Liver (tissue), 8 donors: ENCODE measurements at regions not wholly inside any gene's neighbourhood (a gene's known extent, or its start where the extent isn't known, plus 50 kb on each side); places are given as distances from the start of the nearest gene placed in this dataset.

ENCODE experiments used
- DNase-seq: peaks from one replicate; pipeline ENCODE4 v3.0.0-alpha.2; 2017; ENCODE audit warnings: low spot score
- H3K27ac ChIP-seq, 2 donors: one replicate each; pipeline ENCODE4 v1.7.0; 2013; ENCODE audit warnings: inconsistent platforms in 2 of 2, low read length in 2 of 2, control low read depth in 1 of 2, low read depth in 1 of 2, mild to moderate bottlenecking in 1 of 2
- H3K27me3 ChIP-seq, 4 donors: one replicate each; pipeline versions ENCODE4 v1.6.1 to v1.7.0; 2013; ENCODE audit warnings: low read length in 3 of 4, inconsistent platforms in 1 of 4, mild to moderate bottlenecking in 1 of 4, moderate library complexity in 1 of 4; ENCODE audit not compliant: control insufficient read depth in 4 of 4, insufficient read depth in 4 of 4
- H3K36me3 ChIP-seq, 4 donors: one replicate each; pipeline versions ENCODE4 v1.6.1 to v1.7.0; 2013; ENCODE audit warnings: low read length in 3 of 4, mild to moderate bottlenecking in 3 of 4, low read depth in 1 of 4, moderate library complexity in 1 of 4; ENCODE audit not compliant: control insufficient read depth in 4 of 4, insufficient read depth in 3 of 4
- H3K4me1 ChIP-seq, 4 donors: one replicate each; pipeline versions ENCODE4 v1.6.1 to v1.7.0; 2013; ENCODE audit warnings: low read length in 3 of 4, mild to moderate bottlenecking in 3 of 4, moderate library complexity in 1 of 4; ENCODE audit not compliant: control insufficient read depth in 4 of 4, insufficient read depth in 4 of 4
- H3K4me3 ChIP-seq, 3 donors: one replicate each; pipeline versions ENCODE4 v1.6.1 to v1.7.0; 2013; ENCODE audit warnings: low read length in 3 of 3, control low read depth in 1 of 3, low read depth in 1 of 3, mild to moderate bottlenecking in 1 of 3
- H3K9ac ChIP-seq, 2 donors: one replicate each; pipeline ENCODE4 v1.7.0; 2013; ENCODE audit warnings: low read length in 2 of 2, mild to moderate bottlenecking in 2 of 2, moderate library complexity in 2 of 2, control low read depth in 1 of 2, low read depth in 1 of 2
- H3K9me3 ChIP-seq, 4 donors: one replicate each; pipeline versions ENCODE4 v1.6.1 to v1.7.0; 2013; ENCODE audit warnings: low read length in 3 of 4; ENCODE audit not compliant: control insufficient read depth in 4 of 4
- EGR1 ChIP-seq, 2 donors: IDR thresholded peaks; 2 replicates each; pipeline ENCODE4 v1.6.1; 2016 to 2018; ENCODE audit warnings: antibody characterized with exemption in 2 of 2, low read depth in 2 of 2
- FOXA1 ChIP-seq: IDR thresholded peaks from 2 replicates; pipeline ENCODE4 v1.6.1; 2016; ENCODE audit warnings: antibody characterized with exemption
- FOXA2 ChIP-seq: IDR thresholded peaks from 2 replicates; pipeline ENCODE4 v1.6.1; 2016; ENCODE audit warnings: antibody characterized with exemption
- GABPA ChIP-seq, 2 donors: IDR thresholded peaks in 1 of 2; conservative IDR thresholded peaks in 1 of 2; 2 replicates each; pipeline ENCODE4 v1.6.1; 2016; ENCODE audit warnings: antibody characterized with exemption in 2 of 2, mild to moderate bottlenecking in 1 of 2, moderate library complexity in 1 of 2
- HNF4A ChIP-seq, 2 donors: conservative IDR thresholded peaks; 2 replicates each; pipeline ENCODE4 v1.6.1; 2016; ENCODE audit warnings: antibody characterized with exemption in 2 of 2, mild to moderate bottlenecking in 2 of 2
- HNF4G ChIP-seq: IDR thresholded peaks from 2 replicates; pipeline ENCODE4 v1.6.1; 2016; ENCODE audit warnings: antibody characterized with exemption
- JUND ChIP-seq, 2 donors: IDR thresholded peaks; 2 replicates each; pipeline ENCODE4 v1.6.1; 2016; ENCODE audit warnings: antibody characterized with exemption in 2 of 2
- MAX ChIP-seq: IDR thresholded peaks from 2 replicates; pipeline ENCODE4 v1.6.1; 2016; ENCODE audit warnings: antibody characterized with exemption
- NR2F2 ChIP-seq: IDR thresholded peaks from 2 replicates; pipeline ENCODE4 v1.6.1; 2016; ENCODE audit warnings: antibody characterized with exemption
- RAD21 ChIP-seq, 2 donors: IDR thresholded peaks; 2 replicates each; pipeline ENCODE4 v1.6.1; 2016; ENCODE audit warnings: antibody characterized with exemption in 2 of 2, mild to moderate bottlenecking in 2 of 2
- RXRA ChIP-seq, 2 donors: IDR thresholded peaks; 2 replicates each; pipeline ENCODE4 v1.6.1; 2017 to 2018; ENCODE audit warnings: antibody characterized with exemption in 2 of 2, mild to moderate bottlenecking in 1 of 2
- SP1 ChIP-seq: IDR thresholded peaks from 2 replicates; pipeline ENCODE4 v1.6.1; 2018; ENCODE audit warnings: antibody characterized with exemption, mild to moderate bottlenecking
- TAF1 ChIP-seq: conservative IDR thresholded peaks from 2 replicates; pipeline ENCODE4 v1.6.1; 2016; ENCODE audit warnings: antibody characterized with exemption, mild to moderate bottlenecking
- YY1 ChIP-seq: IDR thresholded peaks from 2 replicates; pipeline ENCODE4 v1.6.1; 2016; ENCODE audit warnings: antibody characterized with exemption, mild to moderate bottlenecking
- ZBTB33 ChIP-seq: IDR thresholded peaks from 2 replicates; pipeline ENCODE4 v1.6.1; 2016; ENCODE audit warnings: antibody characterized with exemption
- WGBS: extraction: QIAGEN DNeasy Blood & Tissue Kit; methylation state at CpG from one replicate; pipeline ENCODE4 v1.1.7; 2013; 5-methylcytosine and 5-hydroxymethylcytosine counted together
- TF ChIP-seq, protein P1 (sequence below): fragments of 150-350 bp; IDR thresholded peaks from 2 replicates; pipeline ENCODE4 v1.5.1; 2017; ENCODE audit warnings: improper control_type of control experiment, low read depth, low read length; ENCODE audit not compliant: missing input control
- TF ChIP-seq, protein P2 (sequence below): IDR thresholded peaks from 2 replicates; pipeline ENCODE4 v1.6.1; 2016; ENCODE audit warnings: antibody characterized with exemption, mild to moderate bottlenecking
- TF ChIP-seq, protein P3 (sequence below): IDR thresholded peaks from 2 replicates; pipeline ENCODE4 v1.6.1; 2016; ENCODE audit warnings: antibody characterized with exemption
- donor health status: healthy.
- donor health status: healthy.
- donor health status: healthy.
- donor health status: healthy.
- donor health status: healthy.

GRCh38 chr2:157087373-157088002 is 170.0 kb upstream of the GALNT5 start:
- Histone ChIP-seq H3K4me1 (no peaks in the 10 kb centered on the region), H3K9me3 (no peaks in the 10 kb centered on the region), H3K9ac (no peak overlapping the region), H3K27ac (no peak overlapping the region), H3K36me3 (no peaks in the 10 kb centered on the region), H3K27me3 (no peaks in the 10 kb centered on the region), H3K4me3 (no peak overlapping the region)
- WGBS: 73% methylated on average over 13 of the region's 13 CpGs
- no peak for DNase-seq
- no peak for TF ChIP-seq ZBTB33
- TF ChIP-seq FOXA1: no peak
- no peak for TF ChIP-seq SP1
- TF ChIP-seq, protein P1, sequence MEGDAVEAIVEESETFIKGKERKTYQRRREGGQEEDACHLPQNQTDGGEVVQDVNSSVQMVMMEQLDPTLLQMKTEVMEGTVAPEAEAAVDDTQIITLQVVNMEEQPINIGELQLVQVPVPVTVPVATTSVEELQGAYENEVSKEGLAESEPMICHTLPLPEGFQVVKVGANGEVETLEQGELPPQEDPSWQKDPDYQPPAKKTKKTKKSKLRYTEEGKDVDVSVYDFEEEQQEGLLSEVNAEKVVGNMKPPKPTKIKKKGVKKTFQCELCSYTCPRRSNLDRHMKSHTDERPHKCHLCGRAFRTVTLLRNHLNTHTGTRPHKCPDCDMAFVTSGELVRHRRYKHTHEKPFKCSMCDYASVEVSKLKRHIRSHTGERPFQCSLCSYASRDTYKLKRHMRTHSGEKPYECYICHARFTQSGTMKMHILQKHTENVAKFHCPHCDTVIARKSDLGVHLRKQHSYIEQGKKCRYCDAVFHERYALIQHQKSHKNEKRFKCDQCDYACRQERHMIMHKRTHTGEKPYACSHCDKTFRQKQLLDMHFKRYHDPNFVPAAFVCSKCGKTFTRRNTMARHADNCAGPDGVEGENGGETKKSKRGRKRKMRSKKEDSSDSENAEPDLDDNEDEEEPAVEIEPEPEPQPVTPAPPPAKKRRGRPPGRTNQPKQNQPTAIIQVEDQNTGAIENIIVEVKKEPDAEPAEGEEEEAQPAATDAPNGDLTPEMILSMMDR: no peak
- no peak for TF ChIP-seq MAX
- TF ChIP-seq NR2F2: no peak
- TF ChIP-seq, protein P2, sequence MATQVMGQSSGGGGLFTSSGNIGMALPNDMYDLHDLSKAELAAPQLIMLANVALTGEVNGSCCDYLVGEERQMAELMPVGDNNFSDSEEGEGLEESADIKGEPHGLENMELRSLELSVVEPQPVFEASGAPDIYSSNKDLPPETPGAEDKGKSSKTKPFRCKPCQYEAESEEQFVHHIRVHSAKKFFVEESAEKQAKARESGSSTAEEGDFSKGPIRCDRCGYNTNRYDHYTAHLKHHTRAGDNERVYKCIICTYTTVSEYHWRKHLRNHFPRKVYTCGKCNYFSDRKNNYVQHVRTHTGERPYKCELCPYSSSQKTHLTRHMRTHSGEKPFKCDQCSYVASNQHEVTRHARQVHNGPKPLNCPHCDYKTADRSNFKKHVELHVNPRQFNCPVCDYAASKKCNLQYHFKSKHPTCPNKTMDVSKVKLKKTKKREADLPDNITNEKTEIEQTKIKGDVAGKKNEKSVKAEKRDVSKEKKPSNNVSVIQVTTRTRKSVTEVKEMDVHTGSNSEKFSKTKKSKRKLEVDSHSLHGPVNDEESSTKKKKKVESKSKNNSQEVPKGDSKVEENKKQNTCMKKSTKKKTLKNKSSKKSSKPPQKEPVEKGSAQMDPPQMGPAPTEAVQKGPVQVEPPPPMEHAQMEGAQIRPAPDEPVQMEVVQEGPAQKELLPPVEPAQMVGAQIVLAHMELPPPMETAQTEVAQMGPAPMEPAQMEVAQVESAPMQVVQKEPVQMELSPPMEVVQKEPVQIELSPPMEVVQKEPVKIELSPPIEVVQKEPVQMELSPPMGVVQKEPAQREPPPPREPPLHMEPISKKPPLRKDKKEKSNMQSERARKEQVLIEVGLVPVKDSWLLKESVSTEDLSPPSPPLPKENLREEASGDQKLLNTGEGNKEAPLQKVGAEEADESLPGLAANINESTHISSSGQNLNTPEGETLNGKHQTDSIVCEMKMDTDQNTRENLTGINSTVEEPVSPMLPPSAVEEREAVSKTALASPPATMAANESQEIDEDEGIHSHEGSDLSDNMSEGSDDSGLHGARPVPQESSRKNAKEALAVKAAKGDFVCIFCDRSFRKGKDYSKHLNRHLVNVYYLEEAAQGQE: no peak
- no peak for TF ChIP-seq FOXA2
- TF ChIP-seq HNF4G: no peak
- no peak for TF ChIP-seq RAD21 (IDR thresholded peaks at IDR 0.05)
- TF ChIP-seq GABPA (IDR thresholded peaks at IDR 0.05 in 1 of 2, conservative IDR thresholded peaks at IDR 0.05 in 1 of 2): no peak
- TF ChIP-seq TAF1: no peak
- TF ChIP-seq, protein P3, sequence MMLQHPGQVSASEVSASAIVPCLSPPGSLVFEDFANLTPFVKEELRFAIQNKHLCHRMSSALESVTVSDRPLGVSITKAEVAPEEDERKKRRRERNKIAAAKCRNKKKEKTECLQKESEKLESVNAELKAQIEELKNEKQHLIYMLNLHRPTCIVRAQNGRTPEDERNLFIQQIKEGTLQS: no peak
- TF ChIP-seq YY1: no peak
- no peak for TF ChIP-seq EGR1 (IDR thresholded peaks at IDR 0.05; ENCODE audit: low read depth in 2 of 2)
- TF ChIP-seq JUND (IDR thresholded peaks at IDR 0.05): no peak
- TF ChIP-seq HNF4A (conservative IDR thresholded peaks at IDR 0.05): no peak
- TF ChIP-seq RXRA (IDR thresholded peaks at IDR 0.05): no peak
